ENCODE measurements at regions not wholly inside any gene's neighbourhood (a gene's known extent, or its start where the extent isn't known, plus 50 kb on each side); places are given as distances from the start of the nearest gene placed in this dataset.

- DNase-seq (ENCODE audit: low read depth): no peak
These were observed 49.7 kb downstream of the GLI2 start for GRCh38 chr2:120785228-120785966.

- no peak for DNase-seq (ENCODE audit: low read depth)
These were observed 50.6 kb downstream of the GLI2 start for GRCh38 chr2:120786038-120786960.

- DNase-seq (ENCODE audit: low read depth): no peak
These were observed 51.6 kb downstream of the GLI2 start for GRCh38 chr2:120787111-120787821.

- no peak for DNase-seq (ENCODE audit: low read depth)
These were observed 52.4 kb downstream of the GLI2 start for GRCh38 chr2:120787822-120788700.

- DNase-seq (ENCODE audit: low read depth): no peak
These were observed 55.7 kb downstream of the GLI2 start for GRCh38 chr2:120791243-120791961.

- DNase-seq (ENCODE audit: low read depth): no peak
These were observed 56.3 kb downstream of the GLI2 start for GRCh38 chr2:120791962-120792297.

GRCh38 chr2:120793682-120794403 is 58.2 kb downstream of the GLI2 start:
- no peak for DNase-seq (ENCODE audit: low read depth)

GRCh38 chr2:120794716-120795115 is 59.0 kb downstream of the GLI2 start:
- no peak for DNase-seq (ENCODE audit: low read depth)

- no peak for DNase-seq (ENCODE audit: low read depth)
These were observed 60.4 kb downstream of the GLI2 start for GRCh38 chr2:120796094-120796493.

- DNase-seq (ENCODE audit: low read depth): no peak
These were observed 62.0 kb downstream of the GLI2 start for GRCh38 chr2:120797421-120798221.

- DNase-seq (ENCODE audit: low read depth): no peak
These were observed 63.0 kb downstream of the GLI2 start for GRCh38 chr2:120798567-120799247.

- DNase-seq (ENCODE audit: low read depth): no peak
These were observed 66.5 kb downstream of the GLI2 start for GRCh38 chr2:120802158-120802557.

- DNase-seq (ENCODE audit: low read depth): no peak
These were observed 67.3 kb downstream of the GLI2 start for GRCh38 chr2:120802867-120803484.

- no peak for DNase-seq (ENCODE audit: low read depth)
These were observed 68.2 kb downstream of the GLI2 start for GRCh38 chr2:120803764-120804335.

GRCh38 chr2:120804459-120804858 is 68.8 kb downstream of the GLI2 start:
- DNase-seq (ENCODE audit: low read depth): no peak

GRCh38 chr2:120805011-120805410 is 69.3 kb downstream of the GLI2 start:
- no peak for DNase-seq (ENCODE audit: low read depth)

- DNase-seq (ENCODE audit: low read depth): no peak
These were observed 69.9 kb downstream of the GLI2 start for GRCh38 chr2:120805602-120806001.

- no peak for DNase-seq (ENCODE audit: low read depth)
These were observed 72.1 kb downstream of the GLI2 start for GRCh38 chr2:120807751-120808150.

All from LHCN-M2 (cell line).